GM21423 (cell line): ENCODE measurements at regions not wholly inside any gene's neighbourhood (a gene's known extent, or its start where the extent isn't known, plus 50 kb on each side); places are given as distances from the start of the nearest gene placed in this dataset.
"Not testable (repeated sequence)": the region's sequence is repeated elsewhere in the genome, so short reads cannot be mapped to it uniquely, and the experiment has no call there.

Experiments used
- ATAC-seq: cut with Tn5 transposase; IDR thresholded peaks from one replicate; pipeline ENCODE4 v1.9.1; 2021; ENCODE audit warnings: mild to moderate bottlenecking, moderate library complexity; ENCODE audit not compliant: unreplicated experiment

- ATAC-seq: no peak
These were observed 311.7 kb downstream of the HIVEP2 start for GRCh38 chr6:142633317-142633716.

DNA sequence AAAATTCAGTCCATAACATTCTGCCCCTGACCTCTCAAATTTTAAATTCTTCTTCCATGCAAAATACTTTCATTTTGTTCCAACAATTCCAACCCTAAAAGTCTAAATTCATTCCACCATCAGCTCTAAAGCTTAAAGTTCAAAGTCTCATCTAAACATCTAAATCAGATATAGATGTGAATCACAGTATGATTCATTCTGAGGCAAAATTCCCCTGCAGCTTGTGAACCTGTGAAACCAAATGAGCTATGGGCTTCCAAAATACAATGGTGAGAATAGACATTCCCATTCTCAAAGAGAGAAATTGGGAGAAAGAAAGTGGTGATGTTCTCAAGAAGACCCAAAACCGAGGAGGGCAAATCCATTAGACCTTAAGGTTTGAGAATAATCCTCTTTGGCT lies 309.8 kb downstream of the HIVEP2 start:
- no peak for ATAC-seq

DNA sequence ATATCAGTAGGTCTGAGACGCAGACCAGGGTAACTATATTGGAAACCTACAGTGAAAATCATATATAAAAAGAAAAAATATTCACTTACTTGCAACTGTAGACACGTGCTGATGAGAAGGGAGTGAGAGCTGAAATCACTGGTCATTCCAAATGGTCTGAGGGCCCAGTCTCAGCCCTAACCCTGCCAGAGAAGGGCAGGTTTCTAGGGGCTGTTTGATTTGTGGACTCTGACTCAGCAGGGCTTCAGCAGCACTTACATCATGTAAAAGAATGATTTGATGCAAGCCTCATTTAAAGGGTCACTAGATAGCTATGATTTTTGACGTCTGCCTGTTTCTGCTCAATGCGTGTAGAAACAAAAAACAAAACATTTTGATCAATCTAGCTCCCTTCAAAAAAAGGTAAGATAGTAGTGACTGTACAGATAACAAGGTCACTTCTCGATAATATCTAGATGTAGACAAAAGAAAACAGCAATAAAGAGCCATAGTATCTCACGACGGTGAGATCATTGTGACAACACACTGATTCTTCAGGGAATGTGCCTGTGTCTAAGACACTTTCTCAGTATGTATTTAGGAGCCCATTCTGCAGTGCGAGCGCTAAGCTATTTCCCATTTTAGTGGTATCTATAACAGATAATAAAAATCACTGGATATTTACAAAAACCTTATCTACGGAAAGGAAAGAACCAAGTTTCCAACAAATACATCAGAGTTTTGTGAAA lies 307.2 kb downstream of the HIVEP2 start:
- ATAC-seq: no peak

DNA sequence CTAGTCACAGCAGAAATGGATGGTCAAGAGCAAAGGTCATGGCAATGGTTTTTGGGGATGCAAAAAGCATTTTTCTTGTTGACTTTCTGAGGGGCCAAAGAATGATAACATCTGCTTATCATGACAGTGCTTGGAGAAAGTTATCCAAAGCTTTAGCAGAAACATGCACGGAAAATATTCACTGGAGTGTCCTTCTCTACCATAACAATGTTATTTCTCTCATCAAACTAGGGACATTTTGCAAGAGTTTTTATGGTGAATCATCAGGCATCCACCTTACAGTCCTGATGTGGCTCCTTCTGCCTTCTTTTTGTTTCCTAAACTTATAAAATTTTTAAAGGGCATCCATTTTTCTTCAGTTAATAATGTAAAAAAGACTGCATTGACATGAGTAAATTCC lies 302.3 kb downstream of the HIVEP2 start:
- no peak for ATAC-seq

DNA sequence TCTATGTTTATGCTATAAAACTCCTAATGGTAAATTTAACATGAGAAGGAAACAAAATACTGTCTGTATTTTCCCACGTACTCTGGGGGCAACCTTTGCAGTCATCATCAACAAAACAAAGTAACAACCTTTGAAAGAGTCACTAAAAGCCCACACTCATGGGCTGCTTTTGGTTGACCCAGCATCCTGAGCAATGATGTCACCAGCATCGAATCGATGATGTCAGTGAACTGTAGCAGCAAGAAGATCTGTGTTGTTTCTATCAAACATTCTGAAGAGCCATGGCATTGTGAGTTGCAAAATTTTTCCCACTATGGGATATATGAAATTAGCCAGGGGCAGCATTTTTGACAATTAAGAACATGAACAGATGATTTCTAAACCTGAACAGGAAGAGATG lies 300.1 kb downstream of the HIVEP2 start:
- no peak for ATAC-seq

- no peak for ATAC-seq
These were observed 299.3 kb downstream of the HIVEP2 start for GRCh38 chr6:142645663-142646062.

GRCh38 chr6:142647449-142648035 lies 297.4 kb downstream of the HIVEP2 start:
- ATAC-seq: no peak

DNA sequence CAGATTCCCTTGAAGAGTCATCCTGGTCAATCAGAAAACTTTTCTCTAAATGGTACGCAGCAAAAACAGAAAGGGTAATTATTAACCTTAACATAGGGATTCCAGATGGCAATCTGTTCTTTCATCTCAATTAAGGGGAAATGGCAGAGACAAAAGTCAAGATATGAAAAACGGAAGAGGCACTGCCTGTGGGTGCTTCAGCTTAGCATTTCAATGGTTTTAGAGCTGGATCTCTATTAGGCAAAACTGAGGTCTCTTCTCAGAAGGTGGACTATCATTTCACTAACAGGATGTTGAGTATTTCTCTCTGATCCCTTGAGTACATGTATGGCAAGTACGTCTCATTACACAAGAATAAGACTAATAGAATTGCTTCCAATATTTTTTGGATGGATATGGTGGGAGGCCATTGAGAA lies 296.9 kb downstream of the HIVEP2 start:
- no peak for ATAC-seq

DNA sequence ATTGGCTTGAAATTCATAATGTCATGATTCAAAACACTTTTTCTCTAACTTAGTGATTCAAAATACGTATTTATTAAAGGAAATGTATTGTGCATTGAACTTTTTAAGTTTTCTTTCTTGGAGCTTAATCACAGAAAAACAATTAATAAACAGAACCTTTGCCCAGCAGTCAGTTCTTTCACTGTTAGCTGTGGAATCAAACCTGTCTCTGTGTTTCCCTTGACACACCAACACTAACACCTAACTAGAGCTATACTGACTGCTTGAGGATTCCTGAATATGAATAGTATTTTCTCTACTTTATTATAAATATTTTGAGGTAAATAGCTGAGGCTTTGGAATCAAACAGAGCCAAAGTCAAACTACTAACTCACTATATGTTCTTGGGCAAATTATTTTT lies 296.4 kb downstream of the HIVEP2 start:
- no peak for ATAC-seq

DNA sequence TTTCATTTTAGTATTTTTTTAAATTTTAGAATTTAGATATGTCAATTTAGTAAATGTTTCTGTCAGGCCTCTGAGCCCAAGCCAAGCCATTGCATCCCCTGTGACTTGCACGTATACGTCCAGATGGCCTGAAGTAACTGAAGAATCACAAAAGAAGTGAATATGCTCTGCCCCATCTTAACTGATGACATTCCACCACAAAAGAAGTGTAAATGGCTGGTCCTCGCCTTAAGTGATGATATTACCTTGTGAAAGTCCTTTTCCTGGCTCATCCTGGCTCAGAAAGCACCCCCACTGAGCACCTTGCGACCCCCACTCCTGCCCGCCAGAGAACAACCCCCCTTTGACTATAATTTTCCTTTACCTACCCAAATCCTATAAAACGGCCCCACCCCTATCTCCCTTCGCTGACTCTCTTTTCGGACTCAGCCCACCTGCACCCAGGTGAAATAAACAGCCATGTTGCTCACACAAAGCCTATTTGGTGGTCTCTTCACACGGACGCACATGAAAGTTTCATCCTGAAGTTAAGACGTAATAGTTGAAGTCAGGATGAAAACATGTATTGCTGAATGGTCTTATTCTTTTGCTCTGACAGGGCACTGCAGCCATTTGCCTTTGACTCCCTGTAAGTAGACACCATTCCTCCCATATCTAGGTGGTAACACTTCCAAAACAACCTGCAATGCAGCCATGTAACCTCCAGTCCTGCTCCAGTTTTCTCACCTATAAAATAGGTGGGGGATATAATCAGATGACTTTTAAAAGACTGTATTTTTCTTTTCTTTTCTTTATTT lies 295.3 kb downstream of the HIVEP2 start:
- not testable (repeated sequence) for ATAC-seq

DNA sequence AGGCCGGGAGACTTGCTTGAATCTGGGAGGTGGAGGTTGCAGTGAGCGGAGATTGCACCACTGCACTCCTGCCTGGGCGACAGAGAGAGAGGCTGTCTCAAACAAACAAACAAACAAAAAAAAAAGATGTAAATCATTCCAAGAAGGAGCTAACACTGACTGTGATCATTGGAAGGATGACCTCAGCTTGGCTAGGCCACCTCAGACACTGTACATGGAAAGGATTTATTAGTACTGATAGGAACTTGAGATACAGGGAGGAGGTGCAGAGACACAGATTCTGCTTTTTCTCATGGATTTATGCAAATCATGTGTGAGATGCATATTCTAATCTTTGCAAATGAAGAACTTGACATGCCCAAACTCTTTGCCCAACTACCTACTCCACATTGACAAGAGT lies 293.6 kb downstream of the HIVEP2 start:
- no peak for ATAC-seq

DNA sequence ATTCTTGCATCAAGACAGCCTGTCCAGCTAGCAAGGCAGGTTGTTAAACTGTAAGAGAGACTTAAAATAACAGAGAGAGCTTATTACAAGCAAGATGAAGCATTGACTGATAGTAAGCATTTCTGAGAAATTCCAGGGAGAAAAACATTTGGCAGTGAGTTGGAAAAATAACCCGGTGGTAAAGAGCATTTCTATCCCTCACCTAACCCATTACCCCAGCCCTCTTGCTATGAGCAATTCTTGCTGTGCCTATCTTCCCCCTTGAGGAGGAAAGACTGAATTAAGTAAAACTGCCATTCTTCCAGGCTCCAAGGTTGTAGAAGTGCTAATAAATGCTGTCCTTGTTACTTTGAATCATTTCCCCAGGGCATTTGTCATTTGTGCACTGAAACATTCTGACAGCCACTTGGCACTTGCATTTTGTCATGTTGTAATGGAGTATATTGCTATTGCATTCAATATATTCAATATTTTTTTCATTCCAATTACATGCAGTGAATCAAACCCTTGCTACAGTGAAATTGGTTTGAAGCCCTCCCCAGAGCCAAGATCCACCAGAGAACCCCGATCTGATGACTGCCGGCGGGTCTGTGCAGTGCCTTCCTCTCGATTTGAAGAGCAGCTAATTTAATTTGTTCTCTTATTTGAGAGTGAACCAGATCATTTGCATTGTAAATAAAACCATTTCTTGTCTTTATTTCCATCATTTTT lies 291.1 kb downstream of the HIVEP2 start:
- no peak for ATAC-seq

GRCh38 chr6:142659661-142660060 lies 285.3 kb downstream of the HIVEP2 start:
- no peak for ATAC-seq

- no peak for ATAC-seq
These were observed 279.6 kb downstream of the HIVEP2 start for GRCh38 chr6:142665393-142665792.

- ATAC-seq: no peak
These were observed 278.3 kb downstream of the HIVEP2 start for GRCh38 chr6:142666599-142667185.

- no peak for ATAC-seq
These were observed 275.3 kb downstream of the HIVEP2 start for GRCh38 chr6:142669471-142670351.

DNA sequence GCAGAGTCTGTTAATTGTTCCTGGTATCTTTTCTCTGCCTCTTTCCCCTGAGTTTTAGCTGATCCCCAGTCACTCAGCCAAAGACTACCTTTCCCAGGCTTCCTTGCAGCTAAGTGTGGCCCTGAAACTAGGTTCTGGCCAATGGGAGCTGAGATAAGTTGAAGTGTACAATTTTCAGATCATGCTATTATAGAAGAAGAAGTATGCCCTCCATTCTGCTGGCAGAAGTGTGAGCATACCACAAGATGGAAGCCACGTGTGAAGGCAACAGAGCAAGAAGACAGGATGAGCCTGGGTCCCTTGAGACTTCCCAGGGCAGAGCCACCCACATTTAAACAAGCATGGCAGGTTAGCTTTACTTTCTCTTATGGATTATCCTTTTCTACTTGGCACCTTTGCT lies 273.2 kb downstream of the HIVEP2 start:
- ATAC-seq: peak; percentile 99

DNA sequence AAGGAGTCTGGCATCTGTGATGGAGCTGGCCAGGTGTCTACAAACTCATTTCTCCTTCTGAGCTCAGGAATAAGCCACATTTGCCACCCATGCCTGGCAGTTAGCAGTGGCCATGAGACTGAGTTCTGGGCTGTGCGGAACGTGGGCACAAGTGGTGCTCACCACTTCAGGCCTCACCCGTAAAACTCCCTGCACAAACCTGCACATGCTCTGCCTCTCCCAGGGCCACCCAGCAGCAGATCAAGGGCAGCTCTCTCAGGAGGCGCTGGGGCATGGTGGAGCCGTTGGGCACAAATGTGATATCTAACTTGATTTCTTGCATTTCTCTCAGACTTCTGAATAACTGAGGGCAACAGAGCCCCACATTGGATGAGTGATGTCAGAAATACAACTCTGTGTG lies 269.5 kb downstream of the HIVEP2 start:
- ATAC-seq: no peak

GRCh38 chr6:142676027-142676443 lies 268.9 kb downstream of the HIVEP2 start:
- no peak for ATAC-seq

DNA sequence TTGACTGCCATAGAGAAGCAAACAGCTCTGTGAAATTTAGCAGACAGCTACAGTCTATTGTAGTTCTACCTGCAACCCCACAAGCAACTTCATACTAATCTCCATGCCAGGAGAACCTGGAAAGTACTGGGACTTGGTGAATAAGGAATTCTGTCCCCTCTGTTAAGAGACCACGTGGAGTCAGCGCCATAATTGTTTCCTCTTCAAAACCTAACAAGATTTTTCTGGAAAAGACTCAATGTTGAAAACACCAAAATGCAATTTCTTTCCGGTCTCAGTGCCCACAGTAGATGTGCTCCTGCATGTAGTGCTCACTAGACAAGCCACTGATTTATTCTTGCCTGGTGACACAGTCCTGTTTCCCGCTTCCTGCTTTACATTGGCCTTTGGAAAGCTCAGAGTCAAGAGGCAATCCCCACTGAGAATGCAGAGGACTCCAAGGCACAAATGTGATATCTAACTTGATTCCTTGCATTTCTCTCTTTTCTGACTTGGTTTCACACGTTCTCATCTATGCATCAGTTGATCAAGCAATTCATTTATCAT lies 268.3 kb downstream of the HIVEP2 start:
- no peak for ATAC-seq
